ENCODE measurements at regions not wholly inside any gene's neighbourhood (a gene's known extent, or its start where the extent isn't known, plus 50 kb on each side); places are given as distances from the start of the nearest gene placed in this dataset.
"Not testable (repeated sequence)": the region's sequence is repeated elsewhere in the genome, so short reads cannot be mapped to it uniquely, and the experiment has no call there.

DNA sequence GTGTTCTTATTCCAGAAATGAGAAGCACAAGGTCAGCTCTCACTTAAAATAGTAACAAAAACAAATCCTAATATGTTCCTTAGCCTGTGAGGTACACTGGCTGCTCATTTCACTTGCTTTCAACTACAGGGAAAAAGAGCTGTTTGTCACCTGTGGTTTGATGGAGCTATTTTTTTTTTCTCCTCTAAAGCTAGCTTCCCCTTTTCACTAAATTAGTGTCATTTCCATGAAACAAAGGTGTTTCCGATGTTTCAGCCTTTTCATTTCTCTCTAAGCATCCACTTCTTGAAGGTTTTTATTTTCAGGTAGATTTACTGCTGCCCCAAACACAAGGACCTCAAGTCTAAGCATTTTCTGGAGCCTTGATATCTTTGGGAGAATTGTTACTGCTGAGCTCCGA, 148.6 kb downstream of the RBMX2 start:
- no peak for ATAC-seq
- DNase-seq (ENCODE audit: low spot score) = no peak

DNA sequence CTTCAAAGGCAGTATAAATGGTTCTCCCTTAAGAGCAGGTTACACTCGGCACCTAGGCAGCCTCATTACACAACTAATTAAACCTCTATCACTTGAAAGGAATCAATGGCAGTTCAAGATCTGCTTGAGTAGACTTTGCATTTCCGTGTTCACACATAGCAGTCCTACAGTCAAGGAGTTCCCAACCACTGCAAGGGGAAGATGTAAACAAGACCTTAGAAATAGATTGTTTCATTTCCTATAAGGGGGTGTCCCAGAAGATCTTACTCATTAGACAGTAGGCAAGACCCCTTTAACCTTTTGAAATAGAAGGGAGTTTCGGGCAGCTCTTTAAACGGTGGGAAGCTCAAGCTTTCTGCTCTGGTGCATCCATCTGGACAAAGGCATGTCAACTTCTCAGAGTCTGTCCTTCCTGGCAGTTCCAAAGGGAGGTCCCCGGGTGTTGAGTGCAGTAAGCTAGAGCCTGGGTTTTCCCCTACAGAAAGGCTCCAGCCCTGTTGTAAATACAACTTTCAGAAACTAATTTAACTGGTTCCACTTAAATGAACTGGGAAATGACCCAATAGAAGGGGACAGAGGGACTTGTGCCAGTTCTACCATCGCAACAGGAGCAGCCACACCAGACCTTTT, 150.8 kb downstream of the RBMX2 start:
- no peak for ATAC-seq
- DNase-seq (ENCODE audit: low spot score) = no peak

- DNase-seq (ENCODE audit: low spot score) (no peak), ATAC-seq (no peak)
Measured at GRCh38 chrX:130555341-130555740, 153.6 kb downstream of the RBMX2 start.

- no peak for DNase-seq (ENCODE audit: low spot score)
- no peak for ATAC-seq
Measured at GRCh38 chrX:130555757-130556156, 154.0 kb downstream of the RBMX2 start.

- ATAC-seq (no peak), DNase-seq (ENCODE audit: low spot score) (no peak)
Measured at GRCh38 chrX:130556951-130557350, 155.2 kb downstream of the RBMX2 start.

- no peak for ATAC-seq
- no peak for DNase-seq (ENCODE audit: low spot score)
Measured at GRCh38 chrX:130560544-130560943, 158.8 kb downstream of the RBMX2 start.

GRCh38 chrX:130561930-130562329, 160.1 kb downstream of the RBMX2 start:
- ATAC-seq = no peak

GRCh38 chrX:130563476-130563875, 161.7 kb downstream of the RBMX2 start:
- ATAC-seq = no peak
- no peak for DNase-seq (ENCODE audit: low spot score)

More at GRCh38 chrX:130561930-130562329, 160.1 kb downstream of the RBMX2 start:
- no peak for DNase-seq (ENCODE audit: low spot score)

- ATAC-seq (no peak), DNase-seq (ENCODE audit: low spot score) (no peak)
Measured at GRCh38 chrX:130566028-130566683, 164.4 kb downstream of the RBMX2 start.

GRCh38 chrX:130573030-130573429, 171.2 kb downstream of the RBMX2 start:
- DNase-seq (ENCODE audit: low spot score); ATAC-seq: not testable (repeated sequence)

All from left lobe of liver (tissue), 2 donors.